IMR-90 (cell line): ENCODE measurements at regions not wholly inside any gene's neighbourhood (a gene's known extent, or its start where the extent isn't known, plus 50 kb on each side); places are given as distances from the start of the nearest gene placed in this dataset.

Experiments
- ATAC-seq: fragments of 200-7000 bp; cut with Tn5 transposase; 2 replicates; pipeline ENCODE4 v1.9.1; 2020; ENCODE audit warnings: low read depth, mild to moderate bottlenecking, moderate library complexity
- BruUV-seq: library from RNA; stranded (reverse); fragments of 400-500 nt; replicated peaks from 2 replicates; lab custom pipeline; 2021; lab: Mats Ljungman, UMichigan
- CTCF ChIA-PET: fragments of 300-600 bp; formaldehyde crosslinking; extraction: SDS; loops from one replicate; lab custom pipeline; 2021; ENCODE audit warnings: antibody characterized with exemption; lab: Yijun Ruan, JAX
- POLR2A ChIA-PET: fragments of 300-600 bp; sonication (Branson Sonifier 250); formaldehyde crosslinking; loops from one replicate; lab custom pipeline; 2022; ENCODE audit warnings: antibody characterized with exemption; ENCODE audit not compliant: unreplicated experiment; lab: Charles Lee
- DNase-seq: peaks from one replicate; pipeline ENCODE4 v3.0.0; 2013
- H2AFZ ChIP-seq: replicated peaks from 2 replicates; pipeline ENCODE3; 2013; ENCODE audit warnings: low read length, mild to moderate bottlenecking; ENCODE audit not compliant: poor library complexity
- H2AK5ac ChIP-seq: 2 replicates; pipeline ENCODE4 v1.6.1; 2013; ENCODE audit warnings: low read depth, low read length, inconsistent platforms
- H2AK9ac ChIP-seq: replicated peaks from 2 replicates; pipeline ENCODE3; 2013; ENCODE audit warnings: mild to moderate bottlenecking, low read depth, low read length, moderate library complexity; ENCODE audit not compliant: poor library complexity
- H2BK120ac ChIP-seq: 2 replicates; pipeline ENCODE4 v1.6.1; 2013; ENCODE audit warnings: low read depth, low read length, inconsistent platforms
- H2BK15ac ChIP-seq: 3 replicates; pipeline ENCODE4 v1.6.1; 2013; ENCODE audit warnings: low read depth, low read length, inconsistent platforms
- H2BK20ac ChIP-seq: 2 replicates; pipeline ENCODE4 v1.6.1; 2013; ENCODE audit warnings: low read depth, mild to moderate bottlenecking, inconsistent platforms, low read length, moderate library complexity
- H2BK5ac ChIP-seq: 2 replicates; pipeline ENCODE4 v1.6.1; 2013; ENCODE audit warnings: mild to moderate bottlenecking, low read depth, low read length, inconsistent platforms; ENCODE audit not compliant: poor library complexity, severe bottlenecking
- H3K14ac ChIP-seq: replicated peaks from 2 replicates; pipeline ENCODE4 v1.6.1; 2013; ENCODE audit warnings: low read depth, low read length, inconsistent platforms
- H3K18ac ChIP-seq: 2 replicates; pipeline ENCODE4 v1.6.1; 2013; ENCODE audit warnings: low read depth, low read length, control low read depth
- H3K23ac ChIP-seq: 2 replicates; pipeline ENCODE4 v1.6.1; 2013; ENCODE audit warnings: low read depth, low read length, inconsistent platforms
- H3K27ac ChIP-seq: 2 replicates; pipeline ENCODE4 v1.5.1; 2013; ENCODE audit warnings: mild to moderate bottlenecking, control low read depth, low read length; ENCODE audit not compliant: insufficient read depth
- H3K27me3 ChIP-seq: 2 replicates; pipeline ENCODE4 v1.6.1; 2013; ENCODE audit warnings: low read length; ENCODE audit not compliant: control insufficient read depth, insufficient read depth
- H3K36me3 ChIP-seq: 2 replicates; pipeline ENCODE4 v1.6.1; 2013; ENCODE audit warnings: low read length, mixed read lengths; ENCODE audit not compliant: control insufficient read depth, insufficient read depth
- H3K4ac ChIP-seq: 2 replicates; pipeline ENCODE4 v1.6.1; 2013; ENCODE audit warnings: low read depth, low read length, inconsistent platforms
- H3K4me1 ChIP-seq: 2 replicates; pipeline ENCODE4 v1.6.1; 2013; ENCODE audit warnings: low read length, mixed read lengths; ENCODE audit not compliant: control insufficient read depth, insufficient read depth
- H3K4me2 ChIP-seq: 2 replicates; pipeline ENCODE4 v1.6.1; 2013; ENCODE audit warnings: low read depth, mild to moderate bottlenecking, control low read depth, low read length, moderate library complexity
- H3K4me3 ChIP-seq: 2 replicates; pipeline ENCODE4 v1.5.1; 2013; ENCODE audit warnings: low read depth, mild to moderate bottlenecking, control low read depth, low read length, moderate library complexity; ENCODE audit not compliant: insufficient read depth
- H3K56ac ChIP-seq: 2 replicates; pipeline ENCODE4 v1.6.1; 2013; ENCODE audit warnings: low read length, inconsistent platforms; ENCODE audit not compliant: insufficient read depth; ENCODE audit errors: extremely low read depth
- H3K79me1 ChIP-seq, 2 experiments: 2 replicates each; pipeline ENCODE4 v1.6.1; 2013; ENCODE audit warnings: low read length in 2 of 2, inconsistent platforms in 1 of 2, low read depth in 1 of 2
- H3K9ac ChIP-seq: 2 replicates; pipeline ENCODE4 v1.6.1; 2013; ENCODE audit warnings: low read depth, low read length, control low read depth
- H3K9me1 ChIP-seq: 2 replicates; pipeline ENCODE4 v1.6.1; 2013; ENCODE audit warnings: low read length, inconsistent platforms; ENCODE audit not compliant: insufficient read depth
- H3K9me3 ChIP-seq: 2 replicates; pipeline ENCODE4 v1.6.1; 2013; ENCODE audit warnings: low read length; ENCODE audit not compliant: control insufficient read depth, insufficient read depth
- H4K20me1 ChIP-seq: 2 replicates; pipeline ENCODE4 v1.6.1; 2013; ENCODE audit warnings: low read length, inconsistent platforms; ENCODE audit not compliant: insufficient read depth
- H4K5ac ChIP-seq: 2 replicates; pipeline ENCODE4 v1.6.1; 2013; ENCODE audit warnings: mild to moderate bottlenecking, low read depth, low read length, control low read depth
- H4K8ac ChIP-seq, 2 experiments: 2 replicates each; pipeline ENCODE4 v1.6.1; 2013; ENCODE audit warnings: low read depth in 2 of 2, low read length in 2 of 2, control low read depth in 1 of 2, inconsistent platforms in 1 of 2
- H4K91ac ChIP-seq: 2 replicates; pipeline ENCODE4 v1.6.1; 2013; ENCODE audit warnings: low read depth, low read length, inconsistent platforms; ENCODE audit not compliant: insufficient read depth
- BHLHE40 ChIP-seq: fragments of 150-350 bp; IDR thresholded peaks from 2 replicates; pipeline ENCODE4 v1.6.1; 2016; ENCODE audit warnings: mild to moderate bottlenecking, low read depth, low read length
- CEBPB ChIP-seq: IDR thresholded peaks from 2 replicates; pipeline ENCODE4 v1.6.1; 2012; ENCODE audit warnings: low read depth, low read length, improper control_type of control experiment
- CHD1 ChIP-seq: IDR thresholded peaks from 2 replicates; pipeline ENCODE4 v1.6.1; 2012; ENCODE audit warnings: low read depth, low read length, improper control_type of control experiment
- CTCF ChIP-seq: conservative IDR thresholded peaks from 2 replicates; pipeline ENCODE4 v1.5.1; 2012; ENCODE audit warnings: mild to moderate bottlenecking, low read depth, low read length, improper control_type of control experiment
- ELK1 ChIP-seq: fragments of 150-350 bp; IDR thresholded peaks from 2 replicates; pipeline ENCODE4 v1.6.1; 2016; ENCODE audit warnings: low read depth, mild to moderate bottlenecking, low read length, moderate library complexity, borderline replicate concordance
- FOS ChIP-seq: fragments of 150-350 bp; IDR thresholded peaks from 2 replicates; pipeline ENCODE4 v1.6.1; 2016; ENCODE audit warnings: low read depth, low read length
- MAFK ChIP-seq: IDR thresholded peaks from 2 replicates; pipeline ENCODE4 v1.6.1; 2012; ENCODE audit warnings: low read depth, low read length, improper control_type of control experiment
- MAZ ChIP-seq: IDR thresholded peaks from 2 replicates; pipeline ENCODE4 v1.6.1; 2012; ENCODE audit warnings: low read depth, mild to moderate bottlenecking, low read length, improper control_type of control experiment, moderate library complexity, borderline replicate concordance
- MXI1 ChIP-seq: IDR thresholded peaks from 2 replicates; pipeline ENCODE4 v1.6.1; 2012; ENCODE audit warnings: low read depth, mild to moderate bottlenecking, low read length, moderate library complexity, borderline replicate concordance
- NFE2L2 ChIP-seq: fragments of 150-350 bp; IDR thresholded peaks from 2 replicates; pipeline ENCODE4 v1.6.1; 2016; ENCODE audit warnings: low read depth, mild to moderate bottlenecking, low read length
- POLR2A ChIP-seq: IDR thresholded peaks from 2 replicates; pipeline ENCODE4 v1.6.1; 2012; ENCODE audit warnings: mild to moderate bottlenecking, low read depth, low read length
- RAD21 ChIP-seq: IDR thresholded peaks from 2 replicates; pipeline ENCODE4 v1.6.1; 2012; ENCODE audit warnings: low read length, improper control_type of control experiment
- RCOR1 ChIP-seq: IDR thresholded peaks from 2 replicates; pipeline ENCODE4 v1.6.1; 2012; ENCODE audit warnings: mild to moderate bottlenecking, low read length, improper control_type of control experiment; ENCODE audit not compliant: insufficient replicate concordance
- RFX5 ChIP-seq: IDR thresholded peaks from 2 replicates; pipeline ENCODE4 v1.8.0; 2012; ENCODE audit warnings: low read depth, mild to moderate bottlenecking, low read length, moderate library complexity
- SMC3 ChIP-seq: fragments of 150-350 bp; IDR thresholded peaks from 2 replicates; pipeline ENCODE4 v1.6.1; 2016; ENCODE audit warnings: low read depth, mild to moderate bottlenecking, antibody characterized with exemption, low read length, moderate library complexity
- USF2 ChIP-seq: fragments of 150-350 bp; IDR thresholded peaks from 2 replicates; pipeline ENCODE4 v1.6.1; 2017; ENCODE audit warnings: mild to moderate bottlenecking, antibody characterized with exemption, low read length, low read depth
- WGBS, 2 experiments: methylation state at CpG; one replicate each; pipeline versions ENCODE4 v1.1.5 to v1.1.7; 2013; ENCODE audit warnings: missing lambda C conversion rate in 2 of 2; ENCODE audit not compliant: insufficient read length in 1 of 2; ENCODE audit errors: extremely low coverage in 2 of 2; 5-methylcytosine and 5-hydroxymethylcytosine counted together
- dilution Hi-C: fragments of 300-500 bp; cut with HindIII; formaldehyde crosslinking; loops from one replicate; pipeline ENCODE4 v1.14.3; 2018; ENCODE audit warnings: low sequenced_read_pairs; ENCODE audit not compliant: unreplicated experiment
- in situ Hi-C: fragments of 300-500 bp; cut with MboI; formaldehyde crosslinking; loops from 3 replicates; pipeline ENCODE4 v1.14.3; 2019; ENCODE audit warnings: low sequenced_read_pairs, inconsistent platforms, mixed read lengths
- intact Hi-C: fragments of 100-400 bp; cut with micrococcal nuclease; formaldehyde crosslinking; loops from 2 replicates; pipeline ENCODE4 v1.10.0; 2022

GRCh38 chr5:154690488-154690887 is 64.7 kb upstream of the LARP1 start:
- Histone ChIP-seq H2AK5ac (no peak overlapping the region), H3K79me1 (no peaks in the 10 kb centered on the region), H3K56ac (no peak overlapping the region), H3K27me3 (no peaks in the 10 kb centered on the region), H3K9me1 (peaks cover 8% of the 10 kb centered on the region; the same call in 1 of the 2 replicates), H4K8ac (no peak overlapping the region), H2BK15ac (no peak overlapping the region), H3K4me1 (peaks cover 3% of the 10 kb centered on the region), H2AK9ac (no peak overlapping the region), H2BK20ac (no peak overlapping the region), H3K9me3 (peaks cover 7% of the 10 kb centered on the region), H2BK120ac (no peak overlapping the region), H3K4ac (no peak overlapping the region), H4K5ac (no peak overlapping the region), H3K4me2 (no peak overlapping the region), H3K27ac (no peak overlapping the region), H2AFZ (no peak overlapping the region), H3K4me3 (no peak overlapping the region), H4K91ac (no peak overlapping the region), H3K36me3 (no peaks in the 10 kb centered on the region), H2BK5ac (no peak overlapping the region), H3K18ac (no peak overlapping the region), H3K9ac (no peak overlapping the region), H3K14ac (no peak overlapping the region), H4K20me1 (no peaks in the 10 kb centered on the region), H3K23ac (no peak overlapping the region)
- no TSS peak for BruUV-seq
- TF ChIP-seq RFX5 = no peak
- TF ChIP-seq CEBPB = no peak
- no peak for TF ChIP-seq CTCF
- no peak for TF ChIP-seq SMC3
- TF ChIP-seq USF2 = no peak
- TF ChIP-seq ELK1 = no peak
- TF ChIP-seq NFE2L2 = no peak
- TF ChIP-seq MXI1 = no peak
- TF ChIP-seq MAFK = no peak
- no peak for TF ChIP-seq RCOR1
- no peak for TF ChIP-seq POLR2A
- TF ChIP-seq CHD1 = no peak
- TF ChIP-seq FOS = no peak
- no peak for TF ChIP-seq BHLHE40
- TF ChIP-seq MAZ = no peak
- TF ChIP-seq RAD21 = no peak
- in situ Hi-C loops (no loop called here), intact Hi-C loops (no loop called here), dilution Hi-C loops (no loop called here)
- POLR2A ChIA-PET = no interaction called here
- ATAC-seq = no peak
- WGBS, 2 experiments = 89% methylated on average over 12 of the region's 28 CpGs; no CpG with 5 or more reads in 1 of the 2 experiments
- no peak for DNase-seq
- CTCF ChIA-PET = no interaction called here
